ENCODE measurements at regions not wholly inside any gene's neighbourhood (a gene's known extent, or its start where the extent isn't known, plus 50 kb on each side); places are given as distances from the start of the nearest gene placed in this dataset.

DNA sequence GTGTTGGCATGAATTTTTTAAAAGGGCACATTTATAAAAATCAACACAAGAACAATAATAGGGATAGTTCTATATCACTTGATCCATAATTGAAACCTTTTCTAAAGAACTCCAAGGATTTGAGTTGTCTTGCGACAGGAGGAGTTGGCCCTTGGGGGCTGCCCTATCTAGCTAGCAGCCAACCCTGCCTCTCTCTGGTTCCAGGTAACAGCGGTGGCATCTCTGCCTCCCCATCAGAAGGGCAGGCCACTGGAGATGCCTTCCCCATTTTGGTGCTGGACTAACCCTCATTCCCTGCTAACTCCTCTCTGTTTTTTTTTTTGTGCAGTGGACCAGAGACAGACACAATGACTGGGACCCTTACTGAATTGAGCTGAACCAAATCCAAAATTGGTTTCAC, 393.0 kb downstream of the MED10 start:
- Mint-ChIP-seq H3K27ac (ENCODE audit: unreplicated experiment) (no peak overlapping the region), H3K9me3 (ENCODE audit: low read depth) (peaks cover 5% of the 10 kb centered on the region), H3K4me1 (ENCODE audit: low read depth) (no peaks in the 10 kb centered on the region), H3K36me3 (ENCODE audit: low read depth) (no peaks in the 10 kb centered on the region), H3K4me3 (ENCODE audit: unreplicated experiment) (no peak overlapping the region), H3K27me3 (ENCODE audit: low read depth) (no peaks in the 10 kb centered on the region)
- TF ChIP-seq, protein P1, sequence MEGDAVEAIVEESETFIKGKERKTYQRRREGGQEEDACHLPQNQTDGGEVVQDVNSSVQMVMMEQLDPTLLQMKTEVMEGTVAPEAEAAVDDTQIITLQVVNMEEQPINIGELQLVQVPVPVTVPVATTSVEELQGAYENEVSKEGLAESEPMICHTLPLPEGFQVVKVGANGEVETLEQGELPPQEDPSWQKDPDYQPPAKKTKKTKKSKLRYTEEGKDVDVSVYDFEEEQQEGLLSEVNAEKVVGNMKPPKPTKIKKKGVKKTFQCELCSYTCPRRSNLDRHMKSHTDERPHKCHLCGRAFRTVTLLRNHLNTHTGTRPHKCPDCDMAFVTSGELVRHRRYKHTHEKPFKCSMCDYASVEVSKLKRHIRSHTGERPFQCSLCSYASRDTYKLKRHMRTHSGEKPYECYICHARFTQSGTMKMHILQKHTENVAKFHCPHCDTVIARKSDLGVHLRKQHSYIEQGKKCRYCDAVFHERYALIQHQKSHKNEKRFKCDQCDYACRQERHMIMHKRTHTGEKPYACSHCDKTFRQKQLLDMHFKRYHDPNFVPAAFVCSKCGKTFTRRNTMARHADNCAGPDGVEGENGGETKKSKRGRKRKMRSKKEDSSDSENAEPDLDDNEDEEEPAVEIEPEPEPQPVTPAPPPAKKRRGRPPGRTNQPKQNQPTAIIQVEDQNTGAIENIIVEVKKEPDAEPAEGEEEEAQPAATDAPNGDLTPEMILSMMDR (IDR thresholded peaks at IDR 0.05) = no peak
- DNase-seq (ENCODE audit: low spot score) = no peak

DNA sequence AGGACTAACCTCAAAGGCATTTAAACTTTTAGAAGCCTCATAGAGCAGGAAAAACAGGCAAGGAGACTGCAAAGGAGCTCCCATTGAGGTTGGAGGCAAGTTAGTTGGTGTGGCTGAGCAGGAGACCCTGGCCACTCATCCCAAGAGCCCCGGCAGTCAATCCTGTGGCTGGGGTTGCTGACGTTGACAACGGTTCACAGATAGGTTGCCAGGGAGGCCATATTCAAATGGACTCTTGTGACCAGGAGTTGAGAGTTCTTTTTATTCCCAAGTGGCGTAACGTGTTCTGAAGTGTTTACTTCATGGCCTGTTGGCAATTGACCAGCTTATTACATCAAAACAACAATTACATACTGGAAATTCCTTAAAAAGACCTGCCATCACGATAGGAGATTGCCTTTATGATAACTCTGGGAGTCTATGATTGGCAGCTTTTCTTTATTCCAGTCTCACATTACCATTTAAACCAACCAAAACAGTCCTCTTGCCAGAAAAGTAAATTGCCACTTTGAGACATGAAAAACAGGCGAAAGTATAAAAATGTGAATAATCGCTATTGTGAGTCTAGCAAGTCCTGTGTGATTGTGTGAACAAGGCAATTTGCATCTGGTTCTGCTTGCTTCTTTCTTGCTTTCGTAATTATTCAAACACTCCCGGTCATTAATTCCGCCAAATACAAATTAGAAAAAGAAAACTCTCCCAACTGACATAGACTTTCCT, 394.9 kb downstream of the MED10 start:
- Mint-ChIP-seq H3K27ac (ENCODE audit: unreplicated experiment) (no peak overlapping the region), H3K4me3 (ENCODE audit: unreplicated experiment) (no peak overlapping the region), H3K4me1 (ENCODE audit: low read depth) (no peaks in the 10 kb centered on the region), H3K9me3 (ENCODE audit: low read depth) (no peaks in the 10 kb centered on the region), H3K36me3 (ENCODE audit: low read depth) (no peaks in the 10 kb centered on the region), H3K27me3 (ENCODE audit: low read depth) (no peaks in the 10 kb centered on the region)
- no peak for DNase-seq (ENCODE audit: low spot score)
- TF ChIP-seq, protein P1 (IDR thresholded peaks at IDR 0.05) = no peak

DNA sequence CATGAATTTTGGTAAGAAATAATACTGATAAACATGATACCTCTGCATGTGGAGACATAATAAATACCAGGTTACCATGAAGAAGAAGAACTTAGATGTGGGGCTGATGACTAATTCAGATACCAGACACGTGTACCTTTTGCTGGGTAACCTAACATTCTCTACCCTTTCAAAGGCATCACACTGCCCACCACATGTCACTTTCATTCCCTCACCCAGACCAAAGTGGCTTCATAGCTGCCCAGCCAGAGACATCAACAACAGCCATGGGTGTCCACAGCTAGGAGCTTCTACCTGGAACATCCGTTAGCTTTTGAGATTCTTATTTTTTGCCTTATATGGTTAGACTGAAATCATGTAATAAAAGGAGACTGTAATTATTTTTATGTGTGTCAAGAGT, 396.8 kb downstream of the MED10 start:
- no peak for DNase-seq (ENCODE audit: low spot score)
- Mint-ChIP-seq H3K36me3 (ENCODE audit: low read depth) (no peaks in the 10 kb centered on the region), H3K27ac (ENCODE audit: unreplicated experiment) (no peak overlapping the region), H3K4me3 (ENCODE audit: unreplicated experiment) (no peak overlapping the region), H3K9me3 (ENCODE audit: low read depth) (peaks cover 4% of the 10 kb centered on the region), H3K27me3 (ENCODE audit: low read depth) (no peaks in the 10 kb centered on the region), H3K4me1 (ENCODE audit: low read depth) (no peaks in the 10 kb centered on the region)
- TF ChIP-seq, protein P1 (IDR thresholded peaks at IDR 0.05) = no peak

DNA sequence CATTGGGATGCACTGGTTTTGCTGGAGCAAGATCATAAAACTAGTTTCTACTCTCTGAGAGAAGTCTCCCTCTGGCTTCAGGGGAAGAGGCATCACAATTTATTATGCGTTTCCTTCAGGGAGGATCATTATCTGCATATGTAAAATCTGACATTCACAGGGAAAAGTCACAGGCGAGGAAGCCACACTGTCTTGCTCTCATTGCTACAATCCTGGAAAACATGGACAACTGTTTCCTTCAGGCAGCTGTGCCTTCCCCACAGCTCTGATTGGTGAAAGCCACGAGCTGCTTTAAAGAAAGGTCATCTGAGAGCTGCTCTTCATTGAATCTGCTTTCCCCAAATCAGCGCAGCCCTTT, 397.8 kb downstream of the MED10 start:
- no peak for DNase-seq (ENCODE audit: low spot score)
- H3K36me3 Mint-ChIP-seq (ENCODE audit: low read depth) = no peaks in the 10 kb centered on the region
- no peaks in the 10 kb centered on the region for H3K27me3 Mint-ChIP-seq (ENCODE audit: low read depth)
- no peak overlapping the region for H3K27ac Mint-ChIP-seq (ENCODE audit: unreplicated experiment)
- H3K9me3 Mint-ChIP-seq (ENCODE audit: low read depth) = peaks cover 12% of the 10 kb centered on the region
- TF ChIP-seq, protein P1 (IDR thresholded peaks at IDR 0.05) = no peak
- no peak overlapping the region for H3K4me3 Mint-ChIP-seq (ENCODE audit: unreplicated experiment)
- H3K4me1 Mint-ChIP-seq (ENCODE audit: low read depth) = no peaks in the 10 kb centered on the region

DNA sequence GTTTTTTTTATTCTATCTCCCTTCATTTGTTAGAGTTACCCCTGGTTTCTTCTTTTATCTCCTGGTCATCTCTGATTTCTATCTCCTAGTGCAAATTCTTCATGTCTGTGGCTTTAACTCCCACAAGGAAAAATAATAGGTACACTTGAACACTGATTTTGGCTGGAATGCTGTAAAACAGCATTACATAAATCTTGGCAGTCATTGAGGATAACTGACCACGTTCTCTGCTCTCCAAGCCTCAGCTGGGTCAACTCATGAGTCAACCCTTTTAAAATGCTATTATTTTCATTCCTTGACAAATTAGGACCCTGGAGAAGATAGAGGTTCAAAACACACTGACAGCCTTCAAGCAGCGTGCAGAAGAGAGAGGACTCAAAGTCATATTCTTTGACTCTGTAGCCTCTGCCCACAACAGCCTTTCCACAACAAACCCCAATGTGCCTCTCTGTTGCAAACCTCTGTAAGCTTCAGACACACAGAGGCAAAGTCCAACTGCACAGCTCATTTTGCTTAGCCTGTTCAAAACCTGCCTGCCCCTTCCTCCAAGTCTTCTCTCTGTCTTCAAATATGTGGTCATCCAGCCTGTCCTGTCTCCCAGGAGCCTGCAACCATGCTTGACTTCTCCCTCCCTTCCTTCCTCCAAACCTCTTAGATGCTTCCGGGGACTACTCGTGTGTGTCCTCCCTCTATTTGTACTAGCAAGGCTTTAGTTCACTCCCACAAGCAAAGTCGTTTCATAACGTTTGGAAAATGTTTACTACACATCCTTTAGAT, 398.4 kb downstream of the MED10 start:
- TF ChIP-seq, protein P1 (IDR thresholded peaks at IDR 0.05) = no peak
- H3K36me3 Mint-ChIP-seq (ENCODE audit: low read depth) = no peaks in the 10 kb centered on the region
- no peaks in the 10 kb centered on the region for H3K4me1 Mint-ChIP-seq (ENCODE audit: low read depth)
- peaks cover 15% of the 10 kb centered on the region for H3K9me3 Mint-ChIP-seq (ENCODE audit: low read depth)
- H3K27me3 Mint-ChIP-seq (ENCODE audit: low read depth) = no peaks in the 10 kb centered on the region
- no peak overlapping the region for H3K27ac Mint-ChIP-seq (ENCODE audit: unreplicated experiment)
- no peak for DNase-seq (ENCODE audit: low spot score)
- H3K4me3 Mint-ChIP-seq (ENCODE audit: unreplicated experiment) = no peak overlapping the region

Measured in chondrocyte (in vitro differentiated cells).